Right lobe of liver (tissue), 4 donors: ENCODE measurements at regions not wholly inside any gene's neighbourhood (a gene's known extent, or its start where the extent isn't known, plus 50 kb on each side); places are given as distances from the start of the nearest gene placed in this dataset.

Experiments used
- POLR2A ChIP-seq: fragments of 450-650 bp; IDR thresholded peaks from one replicate; pipeline ENCODE4 v1.6.1; 2017; ENCODE audit warnings: antibody characterized with exemption, mild to moderate bottlenecking
- TF ChIP-seq, protein P1 (sequence below), 4 donors: fragments of 200-600 bp in 3 of 4; fragments of 450-650 bp in 1 of 4; IDR thresholded peaks; one replicate each; pipeline versions ENCODE4 v1.5.1 to v1.8.0; 2016 to 2022; ENCODE audit warnings: antibody characterized with exemption in 4 of 4, mild to moderate bottlenecking in 2 of 4
- donor health status: DM: no; HTN: no; CAD: no.
- donor health status: DM: no; HTN: no; CAD: no.
- donor health status: DM: no; HTN: yes; CAD: no.

DNA sequence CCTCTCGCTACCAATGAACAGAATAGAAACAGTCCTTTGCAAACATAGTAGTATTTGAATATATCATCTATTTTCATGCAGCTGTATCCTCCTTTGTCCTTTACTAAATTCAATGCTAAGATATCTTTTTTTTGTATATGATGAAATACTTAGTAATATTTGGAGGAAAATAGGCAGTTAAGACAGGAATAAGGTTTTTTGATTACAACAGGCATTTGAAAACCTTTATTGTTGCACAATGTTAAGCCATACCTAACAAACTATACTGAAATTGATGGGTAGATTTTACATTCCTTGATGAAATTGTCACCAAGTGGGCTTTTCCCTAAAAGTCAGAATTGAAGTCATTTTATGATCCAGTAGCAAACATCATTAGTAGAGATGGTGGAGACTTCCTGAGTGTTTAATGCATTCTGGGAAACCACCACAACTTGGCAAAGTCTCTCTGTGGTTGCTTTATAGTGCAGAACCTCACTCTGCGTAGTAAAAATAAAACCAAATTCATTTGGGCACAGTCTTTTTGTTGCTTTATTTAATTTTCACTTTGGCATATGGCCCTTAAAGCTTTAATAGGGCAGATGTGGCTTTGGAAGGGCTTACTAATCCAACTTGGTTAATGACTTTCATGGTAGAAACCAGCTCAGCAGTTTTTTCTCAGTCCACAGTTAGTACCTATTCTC is 216.0 kb downstream of the DIPK2A start:
- no peak for TF ChIP-seq POLR2A
- TF ChIP-seq, protein P1, sequence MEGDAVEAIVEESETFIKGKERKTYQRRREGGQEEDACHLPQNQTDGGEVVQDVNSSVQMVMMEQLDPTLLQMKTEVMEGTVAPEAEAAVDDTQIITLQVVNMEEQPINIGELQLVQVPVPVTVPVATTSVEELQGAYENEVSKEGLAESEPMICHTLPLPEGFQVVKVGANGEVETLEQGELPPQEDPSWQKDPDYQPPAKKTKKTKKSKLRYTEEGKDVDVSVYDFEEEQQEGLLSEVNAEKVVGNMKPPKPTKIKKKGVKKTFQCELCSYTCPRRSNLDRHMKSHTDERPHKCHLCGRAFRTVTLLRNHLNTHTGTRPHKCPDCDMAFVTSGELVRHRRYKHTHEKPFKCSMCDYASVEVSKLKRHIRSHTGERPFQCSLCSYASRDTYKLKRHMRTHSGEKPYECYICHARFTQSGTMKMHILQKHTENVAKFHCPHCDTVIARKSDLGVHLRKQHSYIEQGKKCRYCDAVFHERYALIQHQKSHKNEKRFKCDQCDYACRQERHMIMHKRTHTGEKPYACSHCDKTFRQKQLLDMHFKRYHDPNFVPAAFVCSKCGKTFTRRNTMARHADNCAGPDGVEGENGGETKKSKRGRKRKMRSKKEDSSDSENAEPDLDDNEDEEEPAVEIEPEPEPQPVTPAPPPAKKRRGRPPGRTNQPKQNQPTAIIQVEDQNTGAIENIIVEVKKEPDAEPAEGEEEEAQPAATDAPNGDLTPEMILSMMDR (IDR thresholded peaks at IDR 0.05), result no peak
